ENCODE measurements at regions not wholly inside any gene's neighbourhood (a gene's known extent, or its start where the extent isn't known, plus 50 kb on each side); places are given as distances from the start of the nearest gene placed in this dataset.
"Not testable (repeated sequence)": the region's sequence is repeated elsewhere in the genome, so short reads cannot be mapped to it uniquely, and the experiment has no call there.

- DNase-seq = no peak
Measured at GRCh38 chr3:5564278-5564666, 376.8 kb downstream of the EDEM1 start.

GRCh38 chr3:5565026-5565425 lies 377.5 kb downstream of the EDEM1 start:
- DNase-seq = no peak

GRCh38 chr3:5567113-5567512 lies 379.6 kb downstream of the EDEM1 start:
- no peak for DNase-seq

GRCh38 chr3:5568451-5568850 lies 380.9 kb downstream of the EDEM1 start:
- DNase-seq = no peak

- no peak for DNase-seq
Measured at GRCh38 chr3:5569152-5569551, 381.6 kb downstream of the EDEM1 start.

GRCh38 chr3:5572168-5572567 lies 384.7 kb downstream of the EDEM1 start:
- DNase-seq = no peak

GRCh38 chr3:5576277-5577011 lies 388.9 kb downstream of the EDEM1 start:
- no peak for DNase-seq

- DNase-seq = no peak
Measured at GRCh38 chr3:5579139-5579602, 391.7 kb downstream of the EDEM1 start.

GRCh38 chr3:5579946-5580345 lies 392.4 kb downstream of the EDEM1 start:
- DNase-seq = no peak

- no peak for DNase-seq
Measured at GRCh38 chr3:5580826-5581225, 393.3 kb downstream of the EDEM1 start.

- DNase-seq = no peak
Measured at GRCh38 chr3:5581743-5582142, 394.2 kb downstream of the EDEM1 start.

- no peak for DNase-seq
Measured at GRCh38 chr3:5583920-5584319, 396.4 kb downstream of the EDEM1 start.

- no peak for DNase-seq
Measured at GRCh38 chr3:5585085-5585484, 397.6 kb downstream of the EDEM1 start.

- no peak for DNase-seq
Measured at GRCh38 chr3:5606884-5607472, 419.5 kb downstream of the EDEM1 start.

GRCh38 chr3:5607581-5607980 lies 420.1 kb downstream of the EDEM1 start:
- no peak for DNase-seq

- DNase-seq = not testable (repeated sequence)
Measured at GRCh38 chr3:5608971-5609370, 421.5 kb downstream of the EDEM1 start.

GRCh38 chr3:5613599-5613998 lies 426.1 kb downstream of the EDEM1 start:
- DNase-seq = no peak

GRCh38 chr3:5616873-5617272 lies 429.4 kb downstream of the EDEM1 start:
- no peak for DNase-seq

- no peak for DNase-seq
Measured at GRCh38 chr3:5618170-5618569, 430.7 kb downstream of the EDEM1 start.

- DNase-seq = no peak
Measured at GRCh38 chr3:5630406-5630805, 442.9 kb downstream of the EDEM1 start.

GRCh38 chr3:5633960-5634359 lies 446.5 kb downstream of the EDEM1 start:
- DNase-seq = no peak

GRCh38 chr3:5634411-5634810 lies 446.9 kb downstream of the EDEM1 start:
- no peak for DNase-seq

- DNase-seq = no peak
Measured at GRCh38 chr3:5635746-5636145, 448.2 kb downstream of the EDEM1 start.

- DNase-seq = no peak
Measured at GRCh38 chr3:5638550-5638949, 451.0 kb downstream of the EDEM1 start.
